ENCODE measurements at regions not wholly inside any gene's neighbourhood (a gene's known extent, or its start where the extent isn't known, plus 50 kb on each side); places are given as distances from the start of the nearest gene placed in this dataset.
A peak's percentile ranks its signal among the peaks of the same experiment; 100 is the strongest.

DNA sequence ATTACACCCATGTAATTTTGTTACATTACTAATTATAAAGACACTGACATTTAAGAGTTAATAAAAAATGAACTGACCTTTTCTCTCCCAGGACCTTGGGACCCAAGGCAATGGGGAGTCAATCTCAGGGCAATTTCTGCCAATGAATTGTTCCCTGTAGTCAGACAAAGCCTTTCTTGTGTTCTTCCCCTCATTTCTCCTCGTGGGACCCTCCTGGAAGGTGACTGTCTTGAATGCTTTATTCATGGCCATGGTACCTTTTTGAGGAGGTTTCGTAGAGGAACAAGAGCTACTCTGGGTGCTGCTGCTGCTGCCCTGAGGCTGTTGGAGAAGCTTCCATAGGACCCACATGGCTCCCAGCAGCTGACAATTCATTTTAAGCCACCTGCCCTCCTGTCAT lies 190.3 kb downstream of the SNX18 start:
- no peak for DNase-seq

DNA sequence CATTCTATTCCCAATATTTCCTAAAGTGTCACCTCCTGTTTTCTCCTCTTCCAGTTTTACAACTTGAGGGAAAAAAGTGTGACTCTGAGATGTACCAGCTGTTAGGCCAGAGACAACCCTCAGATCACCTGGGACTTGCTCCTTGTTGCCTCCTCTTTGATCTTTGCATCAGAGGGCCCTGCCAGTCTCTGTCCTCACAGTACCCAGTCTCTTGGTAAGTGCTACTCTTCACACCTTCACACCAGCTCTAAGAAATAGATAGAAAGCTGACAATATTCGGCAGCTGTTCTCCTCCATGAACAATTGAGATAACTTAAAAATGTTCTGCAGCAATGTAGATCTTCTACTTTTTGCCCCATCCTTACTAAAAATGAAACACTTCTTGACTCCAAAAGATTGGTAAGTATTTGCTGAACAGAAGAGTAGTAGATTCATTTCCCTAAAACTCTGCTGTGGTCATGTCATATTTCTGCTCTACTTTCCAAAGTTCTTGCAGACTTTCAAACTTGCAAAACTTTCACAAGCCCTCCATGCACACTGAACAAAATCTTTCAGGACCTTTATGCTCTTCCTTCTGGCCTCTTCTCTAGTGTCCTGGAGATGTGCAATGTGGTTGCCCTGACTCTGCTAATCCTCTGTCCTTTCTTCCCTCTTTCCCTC lies 188.6 kb downstream of the SNX18 start:
- no peak for DNase-seq

DNA sequence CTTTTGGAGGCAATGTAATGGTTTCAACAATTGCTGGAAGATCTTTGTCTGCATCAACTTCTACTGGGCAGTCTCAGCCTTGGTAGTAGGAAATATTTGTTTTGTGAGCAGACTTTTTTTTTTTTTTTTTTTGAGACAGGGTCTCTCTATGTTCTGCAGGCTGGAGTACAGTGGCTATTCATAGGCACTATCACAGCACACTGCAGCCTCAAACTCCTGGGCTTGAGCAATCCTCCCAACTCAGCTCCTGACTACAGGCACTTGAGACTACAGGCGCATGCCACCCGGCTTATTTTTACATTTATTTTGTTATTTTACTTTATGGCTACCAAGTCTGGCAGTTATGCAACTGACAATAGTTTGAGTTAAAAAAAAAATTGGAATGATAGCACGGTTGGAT lies 187.3 kb downstream of the SNX18 start:
- no peak for DNase-seq

DNA sequence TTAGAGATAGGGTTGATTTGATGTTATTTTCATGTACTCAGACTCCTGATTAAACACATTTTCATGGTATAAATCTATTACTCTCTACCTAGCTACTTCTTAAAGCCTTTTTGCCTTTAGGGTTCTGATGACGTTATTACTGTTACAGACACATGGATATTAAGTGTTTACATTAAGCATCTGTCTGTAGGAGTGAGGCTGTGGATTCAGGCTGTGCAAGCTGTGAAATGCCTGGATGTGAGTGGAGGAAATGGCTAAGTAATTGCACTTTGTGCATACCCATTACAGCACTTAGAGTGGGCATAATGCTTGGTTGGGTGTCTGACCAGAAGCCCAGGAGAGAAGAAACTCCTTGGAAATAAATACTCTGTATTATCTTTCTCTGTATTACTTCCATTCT lies 186.8 kb downstream of the SNX18 start:
- DNase-seq: no peak

GRCh38 chr5:54703565-54704255 lies 186.2 kb downstream of the SNX18 start:
- DNase-seq: no peak

GRCh38 chr5:54703133-54703532 lies 185.6 kb downstream of the SNX18 start:
- peak; percentile 64 for DNase-seq

GRCh38 chr5:54702470-54702869 lies 184.9 kb downstream of the SNX18 start:
- no peak for DNase-seq

- no peak for DNase-seq
Measured at GRCh38 chr5:54700986-54701578, 183.5 kb downstream of the SNX18 start.

DNA sequence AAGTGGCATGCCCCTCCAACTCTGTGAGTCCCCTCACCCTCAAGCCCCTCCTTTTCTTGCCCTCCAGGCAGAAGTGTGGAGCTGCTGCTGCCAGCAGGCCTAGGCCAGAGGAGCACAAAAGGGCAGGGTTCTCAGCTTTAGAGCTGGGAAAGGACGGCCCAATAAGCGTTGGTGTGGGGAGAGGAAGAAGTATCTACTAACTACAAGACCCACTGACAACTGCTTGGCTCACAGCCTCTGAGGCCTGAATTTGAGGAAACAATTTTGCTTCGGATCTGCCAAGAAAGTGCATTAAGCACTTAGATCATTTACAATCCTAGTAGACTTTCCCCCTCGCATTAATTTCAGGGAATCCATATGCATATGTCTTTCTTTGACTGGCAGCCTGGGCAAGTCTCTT lies 179.4 kb downstream of the SNX18 start:
- peak; percentile 75 for DNase-seq

DNA sequence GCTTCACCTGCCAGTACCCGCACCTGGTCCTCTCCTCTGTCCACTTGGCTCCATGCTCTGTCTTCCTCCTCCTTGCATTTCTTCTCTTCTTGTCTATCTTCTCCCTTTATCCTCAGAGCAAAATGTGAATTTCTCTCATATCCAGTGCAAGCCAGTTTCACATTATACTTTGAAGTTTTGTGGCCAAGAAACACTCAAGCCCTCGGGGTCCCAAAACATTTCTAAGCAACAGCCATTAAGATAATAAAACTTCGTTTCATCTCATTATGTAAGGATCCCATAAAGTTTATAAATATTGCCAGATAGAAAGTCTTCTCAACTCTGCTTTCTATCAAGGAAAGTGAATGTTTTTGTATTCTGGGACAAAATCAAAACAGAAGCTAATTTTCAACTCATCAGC lies 178.8 kb downstream of the SNX18 start:
- DNase-seq: no peak

- no peak for DNase-seq
Measured at GRCh38 chr5:54695198-54695966, 177.8 kb downstream of the SNX18 start.

- no peak for DNase-seq
Measured at GRCh38 chr5:54693936-54694657, 176.5 kb downstream of the SNX18 start.

DNA sequence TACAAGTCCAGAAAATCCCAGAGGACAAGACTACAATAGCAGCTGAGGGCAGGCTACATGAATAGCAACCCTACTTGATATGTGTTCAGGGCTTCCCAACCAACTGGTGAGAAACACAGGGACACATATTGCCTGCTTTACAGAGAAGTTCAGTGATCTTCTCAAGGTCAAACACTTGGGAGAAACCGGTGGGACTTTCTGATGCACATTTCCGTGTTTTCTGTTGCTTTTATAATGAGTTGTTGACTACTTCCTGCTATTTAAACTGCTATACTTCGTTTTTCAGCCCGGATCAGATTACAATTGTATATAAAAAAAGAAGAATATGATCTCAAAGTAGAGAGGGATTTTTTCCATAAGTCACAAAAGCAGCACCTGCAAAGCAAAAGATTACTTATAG lies 175.1 kb downstream of the SNX18 start:
- DNase-seq: no peak

GRCh38 chr5:54691656-54692055 lies 174.1 kb downstream of the SNX18 start:
- DNase-seq: no peak

- DNase-seq: no peak
Measured at GRCh38 chr5:54689411-54690251, 172.1 kb downstream of the SNX18 start.

DNA sequence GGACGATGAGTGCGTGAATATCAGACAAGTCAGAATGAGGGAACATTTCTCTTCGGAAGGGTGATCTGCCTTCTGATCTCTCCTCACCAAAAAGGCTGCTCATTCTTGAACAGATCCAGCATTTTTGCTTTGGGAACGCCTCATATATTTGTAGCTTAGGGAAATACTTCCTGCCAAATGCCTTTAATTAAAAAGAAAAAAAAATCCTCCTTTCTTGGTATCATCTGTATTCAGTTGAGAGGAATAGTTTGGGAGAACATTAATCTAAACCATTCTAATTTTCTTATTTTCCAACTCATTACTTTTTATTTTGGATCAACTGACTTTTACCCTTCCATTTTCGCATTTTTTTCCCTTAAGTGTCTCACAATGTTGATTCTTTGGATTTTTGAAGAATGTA lies 163.4 kb downstream of the SNX18 start:
- DNase-seq: no peak

DNA sequence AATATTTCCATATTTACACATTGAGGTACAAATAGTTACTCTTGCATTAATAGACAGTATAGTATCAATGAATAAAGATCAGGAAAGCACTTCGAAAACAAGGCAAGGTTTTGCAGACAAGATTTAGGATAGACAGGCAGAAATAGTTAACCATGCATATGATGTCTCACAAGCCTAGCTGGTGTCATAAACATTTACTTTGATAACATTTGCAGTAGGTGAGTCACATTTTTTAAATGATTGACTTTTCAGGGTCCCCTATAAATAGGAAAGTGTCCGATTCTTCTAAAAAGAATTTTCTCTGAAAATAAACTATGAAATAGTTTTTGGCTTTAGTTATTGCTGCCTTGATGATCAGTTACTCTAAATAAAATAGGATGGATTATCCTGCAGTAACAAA lies 162.1 kb downstream of the SNX18 start:
- DNase-seq: no peak

DNA sequence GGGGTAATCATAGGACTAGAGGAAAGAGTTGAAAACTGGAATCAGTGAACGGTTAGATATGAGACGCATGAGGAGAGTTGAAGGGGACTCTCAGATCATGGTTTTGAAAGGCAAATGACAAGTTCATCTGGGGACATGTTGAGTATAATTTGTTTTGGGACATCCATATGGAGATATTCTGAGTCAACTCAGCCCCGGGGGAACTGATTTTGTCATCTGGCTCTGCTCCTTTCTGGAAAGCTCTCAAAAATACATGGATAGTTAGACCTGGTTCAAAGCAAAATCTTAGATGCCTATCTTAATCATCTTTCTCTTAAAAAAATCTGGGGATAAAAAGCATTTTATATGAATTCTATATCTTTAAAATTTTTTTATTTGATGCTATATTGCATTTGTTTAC lies 161.2 kb downstream of the SNX18 start:
- DNase-seq: no peak

- no peak for DNase-seq
Measured at GRCh38 chr5:54676481-54677340, 159.2 kb downstream of the SNX18 start.

DNA sequence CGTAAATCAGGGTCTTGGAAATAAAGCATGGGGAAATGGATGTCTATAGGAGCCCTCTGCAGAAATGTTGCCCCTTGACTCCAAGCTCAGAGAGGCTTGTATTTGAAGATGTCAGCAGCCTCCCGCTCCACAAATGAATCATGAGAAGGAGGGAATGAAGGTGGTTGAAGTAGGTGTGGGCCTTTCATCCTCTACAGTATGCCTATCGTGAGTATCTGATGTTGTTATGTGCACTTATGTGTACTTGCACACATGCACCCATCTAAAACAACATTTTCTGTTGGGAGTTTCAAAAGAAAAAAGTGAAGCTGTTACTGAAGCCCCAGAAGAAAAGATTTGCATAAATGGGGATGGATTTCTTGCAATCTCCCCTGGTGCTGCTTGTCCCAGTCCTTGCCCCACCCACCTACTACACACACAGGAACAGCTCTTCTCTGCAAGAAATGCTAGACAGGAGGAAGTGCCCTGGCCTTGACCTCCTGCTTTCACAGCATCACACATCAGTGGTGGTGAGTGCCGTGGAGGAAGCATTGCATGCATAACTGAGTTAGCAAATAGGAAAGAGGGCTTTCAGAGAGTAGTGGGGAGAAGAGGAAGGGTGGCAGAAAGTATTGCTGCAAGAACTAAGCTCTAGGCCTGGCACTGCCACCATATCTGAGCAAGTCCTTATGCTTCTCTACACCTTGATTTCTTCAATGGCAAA lies 156.1 kb downstream of the SNX18 start:
- DNase-seq: no peak
